ENCODE measurements at regions not wholly inside any gene's neighbourhood (a gene's known extent, or its start where the extent isn't known, plus 50 kb on each side); places are given as distances from the start of the nearest gene placed in this dataset.
"Not testable (repeated sequence)": the region's sequence is repeated elsewhere in the genome, so short reads cannot be mapped to it uniquely, and the experiment has no call there.

DNA sequence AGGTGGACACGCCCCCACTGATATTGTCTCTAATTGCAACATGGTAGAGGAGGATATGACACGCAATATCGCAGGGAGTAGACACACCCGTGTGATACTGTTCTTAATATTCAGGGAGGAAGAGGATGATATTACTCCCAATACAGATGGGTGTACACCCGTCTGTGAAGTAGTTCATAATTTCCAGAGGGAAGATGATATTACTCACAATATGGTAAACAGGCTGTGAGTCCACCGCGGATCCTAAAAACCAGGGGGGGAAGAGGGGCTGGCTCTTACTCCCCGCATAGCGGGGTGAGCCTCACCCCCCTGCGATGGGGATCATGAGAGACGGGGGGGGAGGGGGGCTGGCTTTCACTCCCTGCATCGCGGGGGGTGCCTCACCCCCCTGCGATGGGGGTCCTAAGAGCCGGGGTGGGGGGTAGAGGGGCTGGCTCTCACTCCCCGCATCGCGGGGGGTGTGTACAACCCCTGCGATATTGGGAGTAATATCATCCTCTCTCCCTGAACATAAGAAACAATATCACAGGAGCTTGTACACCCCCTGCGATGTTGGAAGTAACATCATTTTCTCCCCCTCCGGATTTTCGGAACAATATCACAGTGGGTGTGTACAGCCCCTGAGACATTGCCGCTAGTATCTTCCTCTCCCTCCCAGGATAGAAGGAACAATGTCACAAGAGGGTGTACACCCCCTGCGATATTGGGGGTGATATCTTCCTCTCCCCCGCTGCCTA lies 52.2 kb upstream of the FRG2C start:
- DNase-seq = not testable (repeated sequence)

Data from activated CD8-positive, alpha-beta memory T cell treated with anti-CD3 and anti-CD28 coated beads, Interleukin-2, amount 50 U/mL, for 48 hours (primary cell).